Pancreas (tissue), 10 donors: ENCODE measurements at regions not wholly inside any gene's neighbourhood (a gene's known extent, or its start where the extent isn't known, plus 50 kb on each side); places are given as distances from the start of the nearest gene placed in this dataset.
A peak's percentile ranks its signal among the peaks of the same experiment; 100 is the strongest.

ENCODE experiments used
- ATAC-seq, 4 donors: fragments of 200-7000 bp; cut with Tn5 transposase; one replicate each; pipeline versions ENCODE4 v1.8.0 to v1.9.1; 2020; ENCODE audit warnings: mild to moderate bottlenecking in 4 of 4, moderate library complexity in 4 of 4
- DNase-seq, 6 donors: peaks; one replicate each; pipeline ENCODE4 v3.0.0-alpha.2; 2020
- FAIRE-seq: peaks from 2 replicates; lab custom pipeline; 2012; peaks lifted over from hg19 to GRCh38; lab: Jason Lieb, UNC
- H3K27ac ChIP-seq, 4 donors: fragments of 200-600 bp; sonication (generic); 1 replicate in 3 of 4; 2 replicates in 1 of 4; pipeline versions ENCODE4 v1.5.0 to v1.8.0; 2020
- H3K27me3 ChIP-seq, 4 donors: fragments of 200-600 bp; one replicate each; pipeline ENCODE4 v1.8.0; 2021
- H3K36me3 ChIP-seq, 3 donors: fragments of 200-600 bp; sonication (generic) in 1 of 3; one replicate each; pipeline versions ENCODE4 v1.5.0 to v1.8.0; 2020 to 2021
- H3K4me1 ChIP-seq, 3 donors: fragments of 200-600 bp; one replicate each; pipeline ENCODE4 v1.8.0; 2021
- H3K4me3 ChIP-seq, 4 donors: fragments of 200-600 bp; sonication (generic) in 2 of 4; one replicate each; pipeline versions ENCODE4 v1.5.0 to v1.8.0; 2020 to 2021
- H3K9me3 ChIP-seq, 4 donors: fragments of 200-600 bp; one replicate each; pipeline ENCODE4 v1.8.0; 2021
- WGBS, 2 donors: extraction: QIAGEN DNeasy Blood & Tissue Kit; methylation state at CpG; one replicate each; pipeline ENCODE4 v1.1.7; 2013; 5-methylcytosine and 5-hydroxymethylcytosine counted together
- intact Hi-C, 3 donors: fragments of 100-400 bp; cut with DNase I; formaldehyde crosslinking; loops; one replicate each; pipeline versions ENCODE4 v1.11.1 to v1.14.2; 2022
- TF ChIP-seq, protein P1 (sequence below), 4 donors: fragments of 200-600 bp; sonication (generic) in 3 of 4; IDR thresholded peaks; one replicate each; pipeline versions ENCODE4 v1.5.0 to v1.8.0; 2021; ENCODE audit warnings: antibody characterized with exemption in 4 of 4
- donor health status: healthy with polysubstance abuse.
- donor health status: DM: no; HTN: no; CAD: no; lungs with moderate emphysema.
- donor health status: DM: no; HTN: no; CAD: no.
- donor health status: control.
- donor health status: control.
- donor health status: Bipolar disorder and iron deficiency.
- donor health status: DM: yes; HTN: yes; CAD: no.
- donor health status: DM: no; HTN: no; CAD: no.
- donor health status: DM: no; HTN: no; CAD: no.
- donor health status: DM: yes; HTN: yes; CAD: no.

DNA sequence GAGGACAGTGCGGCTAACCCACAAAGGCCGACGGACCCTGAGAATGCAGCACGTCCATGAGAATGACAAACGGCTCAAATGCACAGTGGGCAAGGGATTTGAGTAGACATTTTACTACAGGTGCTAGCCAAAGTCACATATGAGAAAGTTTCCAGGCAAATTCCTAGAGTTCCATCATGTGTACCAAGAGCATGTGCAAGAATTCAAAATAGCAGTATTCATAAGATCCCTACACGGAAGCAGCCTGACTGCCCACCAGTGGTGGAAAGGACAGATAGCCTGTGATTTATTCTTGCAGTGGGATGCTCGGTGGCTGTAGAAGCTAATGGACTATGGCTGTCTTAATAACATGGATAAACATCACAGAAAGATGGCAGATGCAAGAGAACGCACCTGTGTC lies 68.0 kb downstream of the RGS12 start:
- no peak overlapping the region for H3K27ac ChIP-seq
- ATAC-seq (no peak), FAIRE-seq (no peak), DNase-seq (no peak)
- H3K36me3 ChIP-seq, result no peaks in the 10 kb centered on the region
- intact Hi-C loops, result loop anchor here in 1 of 3 donors (10.0 kb wide), 1 partner anchor 64 kb away; no protein-coding TSS in a partner anchor
- no peaks in the 10 kb centered on the region for H3K27me3 ChIP-seq
- no peak overlapping the region for H3K4me3 ChIP-seq
- peaks cover 0 to 5% (median 0%) of the 10 kb centered on the region in 3 donors for H3K4me1 ChIP-seq
- WGBS, 2 donors, result 95 to 97% methylated on average over 8 of the region's 8 CpGs
- TF ChIP-seq, protein P1, sequence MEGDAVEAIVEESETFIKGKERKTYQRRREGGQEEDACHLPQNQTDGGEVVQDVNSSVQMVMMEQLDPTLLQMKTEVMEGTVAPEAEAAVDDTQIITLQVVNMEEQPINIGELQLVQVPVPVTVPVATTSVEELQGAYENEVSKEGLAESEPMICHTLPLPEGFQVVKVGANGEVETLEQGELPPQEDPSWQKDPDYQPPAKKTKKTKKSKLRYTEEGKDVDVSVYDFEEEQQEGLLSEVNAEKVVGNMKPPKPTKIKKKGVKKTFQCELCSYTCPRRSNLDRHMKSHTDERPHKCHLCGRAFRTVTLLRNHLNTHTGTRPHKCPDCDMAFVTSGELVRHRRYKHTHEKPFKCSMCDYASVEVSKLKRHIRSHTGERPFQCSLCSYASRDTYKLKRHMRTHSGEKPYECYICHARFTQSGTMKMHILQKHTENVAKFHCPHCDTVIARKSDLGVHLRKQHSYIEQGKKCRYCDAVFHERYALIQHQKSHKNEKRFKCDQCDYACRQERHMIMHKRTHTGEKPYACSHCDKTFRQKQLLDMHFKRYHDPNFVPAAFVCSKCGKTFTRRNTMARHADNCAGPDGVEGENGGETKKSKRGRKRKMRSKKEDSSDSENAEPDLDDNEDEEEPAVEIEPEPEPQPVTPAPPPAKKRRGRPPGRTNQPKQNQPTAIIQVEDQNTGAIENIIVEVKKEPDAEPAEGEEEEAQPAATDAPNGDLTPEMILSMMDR (IDR thresholded peaks at IDR 0.05), result no peak
- no peaks in the 10 kb centered on the region for H3K9me3 ChIP-seq

DNA sequence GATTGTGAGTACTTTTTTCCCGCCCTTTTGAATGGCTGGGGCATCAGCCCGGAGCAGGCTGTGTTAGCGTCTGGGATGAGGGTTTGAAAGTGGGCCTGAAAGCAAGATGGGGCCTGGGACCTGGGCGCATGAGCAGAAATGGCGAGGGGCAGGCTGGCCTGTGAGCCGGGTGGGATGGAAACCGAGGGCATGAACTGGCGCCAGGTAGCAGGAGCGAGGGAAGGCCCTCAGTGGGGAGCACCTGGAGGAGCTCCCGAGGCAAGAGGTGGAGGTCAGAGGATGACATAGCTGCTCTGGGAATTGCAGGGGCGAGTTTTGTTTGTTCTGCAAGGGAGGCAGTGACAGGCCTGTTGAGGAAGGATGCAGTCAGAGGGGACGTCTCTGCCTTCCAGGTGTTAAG lies 68.6 kb downstream of the RGS12 start:
- no peaks in the 10 kb centered on the region for H3K27me3 ChIP-seq
- no peak for ATAC-seq
- H3K36me3 ChIP-seq, result no peaks in the 10 kb centered on the region
- no peak overlapping the region for H3K27ac ChIP-seq
- intact Hi-C loops, result loop anchor here in 1 of 3 donors (10.0 kb wide), 1 partner anchor 63 kb away; no protein-coding TSS in a partner anchor
- no peak overlapping the region for H3K4me3 ChIP-seq
- DNase-seq, result peak in 1 of 6 donors; percentile 2
- H3K4me1 ChIP-seq, result peaks cover 0 to 5% (median 0%) of the 10 kb centered on the region in 3 donors
- H3K9me3 ChIP-seq, result no peaks in the 10 kb centered on the region
- no peak for FAIRE-seq
- TF ChIP-seq, protein P1 (IDR thresholded peaks at IDR 0.05), result no peak
- WGBS, 2 donors, result 85 to 87% methylated on average over 12 of the region's 12 CpGs

DNA sequence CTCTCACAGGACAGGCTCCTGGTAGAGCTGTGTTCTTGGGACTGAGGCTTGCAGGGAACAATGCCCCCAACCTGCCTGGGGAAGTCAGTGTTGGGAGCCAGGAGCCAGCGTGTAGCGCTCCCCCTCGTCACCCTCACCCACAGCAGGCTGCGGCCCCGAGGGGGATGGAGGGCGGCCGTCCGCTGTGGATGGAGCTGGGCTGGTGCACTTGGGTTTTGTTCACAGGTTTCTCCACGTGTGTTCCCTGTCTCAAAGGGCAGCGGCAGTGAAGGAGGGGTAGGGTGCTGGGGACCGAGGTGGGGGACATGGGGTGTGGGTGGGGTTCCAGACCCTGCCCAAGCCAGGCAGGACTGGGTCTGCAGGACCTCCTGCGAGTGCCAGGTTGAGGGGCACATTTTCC lies 69.1 kb downstream of the RGS12 start:
- TF ChIP-seq, protein P1 (IDR thresholded peaks at IDR 0.05), result no peak
- DNase-seq, result no peak
- ATAC-seq, result no peak
- Histone ChIP-seq H3K27ac (no peak overlapping the region), H3K27me3 (no peaks in the 10 kb centered on the region), H3K4me1 (peaks cover 0 to 5% (median 0%) of the 10 kb centered on the region in 3 donors), H3K4me3 (no peak overlapping the region), H3K9me3 (no peaks in the 10 kb centered on the region), H3K36me3 (no peaks in the 10 kb centered on the region)
- intact Hi-C loops, result loop anchor here in 1 of 3 donors (10.0 kb wide), 1 partner anchor 63 kb away; no protein-coding TSS in a partner anchor
- FAIRE-seq, result no peak
- WGBS, 2 donors, result 94% methylated on average over 12 of the region's 12 CpGs

DNA sequence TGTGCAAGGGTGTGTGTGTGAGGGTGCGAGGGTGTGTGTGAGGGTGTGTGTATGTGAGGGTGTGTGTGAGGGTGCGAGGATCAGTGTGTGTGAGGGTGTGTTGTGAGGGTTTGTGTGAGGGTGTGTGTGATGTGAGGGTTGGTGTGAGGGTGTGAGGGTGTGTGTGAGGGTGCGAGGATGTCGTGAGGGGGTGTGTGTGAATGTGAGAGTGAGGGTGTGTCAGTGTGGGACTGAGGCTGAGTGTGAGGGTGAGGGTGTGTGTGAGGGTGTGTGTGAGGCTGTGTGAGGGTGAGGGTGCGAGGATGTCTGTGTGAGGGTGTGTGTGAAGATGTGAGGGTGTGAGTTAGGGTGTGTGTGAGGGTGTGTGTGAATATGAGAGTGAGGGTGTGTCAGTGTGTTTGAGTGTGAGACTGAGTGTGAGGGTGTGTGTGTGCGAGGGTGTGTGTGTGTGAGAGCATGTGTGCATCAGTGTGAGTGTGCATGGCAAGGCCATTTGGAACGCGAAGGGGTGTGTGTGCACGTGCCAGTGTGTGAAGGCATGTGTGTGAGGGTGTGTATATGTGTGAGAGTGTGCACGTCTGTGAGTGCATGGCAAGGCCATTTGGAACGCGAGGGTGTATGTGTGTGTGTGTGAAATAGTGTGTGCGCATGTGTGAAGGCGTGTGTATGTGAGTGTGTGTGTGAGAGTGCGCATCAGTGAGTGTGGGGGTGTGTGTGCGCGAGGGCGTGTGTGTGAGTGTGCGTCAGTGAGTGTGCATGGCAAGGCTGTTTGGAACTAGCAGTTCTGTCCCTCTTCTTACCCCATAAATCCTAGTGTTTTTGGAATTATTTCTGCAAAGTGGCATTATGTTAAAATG lies 69.8 kb downstream of the RGS12 start:
- WGBS, 2 donors, result 95% methylated on average over 19 of the region's 19 CpGs
- Histone ChIP-seq H3K27ac (no peak overlapping the region), H3K27me3 (no peaks in the 10 kb centered on the region), H3K4me1 (peaks cover 0 to 5% (median 0%) of the 10 kb centered on the region in 3 donors), H3K4me3 (no peak overlapping the region), H3K36me3 (no peaks in the 10 kb centered on the region), H3K9me3 (no peaks in the 10 kb centered on the region)
- no peak for FAIRE-seq
- TF ChIP-seq, protein P1 (IDR thresholded peaks at IDR 0.05), result no peak
- no peak for DNase-seq
- intact Hi-C loops, result loop anchor here in 1 of 3 donors (10.0 kb wide), 1 partner anchor 62 kb away; no protein-coding TSS in a partner anchor
- no peak for ATAC-seq
